Natural killer cell (primary cell): ENCODE measurements at regions not wholly inside any gene's neighbourhood (a gene's known extent, or its start where the extent isn't known, plus 50 kb on each side); places are given as distances from the start of the nearest gene placed in this dataset.

ENCODE experiments used
- ATAC-seq, 3 donors: fragments of 150-1000 bp in 2 of 3; fragments of 200-7000 bp in 1 of 3; cut with Tn5 transposase; 1 replicate in 1 of 3; 2 replicates in 2 of 3; pipeline ENCODE4 v1.10.0; 2021; ENCODE audit warnings: mild to moderate bottlenecking in 2 of 3, moderate library complexity in 2 of 3
- DNase-seq, 2 donors: peaks; one replicate each; pipeline versions ENCODE4 v3.0.0 to v3.0.0-alpha.2; 2013 to 2021; ENCODE audit warnings: mixed read lengths in 1 of 2
- H3K27ac ChIP-seq: one replicate; pipeline ENCODE4 v1.5.1; 2013; ENCODE audit warnings: mild to moderate bottlenecking, low read length
- H3K27me3 ChIP-seq: one replicate; pipeline ENCODE4 v1.6.1; 2013; ENCODE audit warnings: low read length; ENCODE audit not compliant: control insufficient read depth, insufficient read depth
- H3K36me3 ChIP-seq: one replicate; pipeline ENCODE4 v1.6.1; 2013; ENCODE audit warnings: low read length; ENCODE audit not compliant: control insufficient read depth, insufficient read depth
- H3K4me1 ChIP-seq: one replicate; pipeline ENCODE4 v1.6.1; 2013; ENCODE audit warnings: low read length; ENCODE audit not compliant: control insufficient read depth, insufficient read depth
- H3K4me3 ChIP-seq: one replicate; pipeline ENCODE4 v1.5.1; 2013; ENCODE audit warnings: low read length
- H3K9me3 ChIP-seq: one replicate; pipeline ENCODE4 v1.6.1; 2013; ENCODE audit warnings: low read length; ENCODE audit not compliant: control insufficient read depth, insufficient read depth
- H3K27ac Mint-ChIP-seq, 2 donors: one replicate each; pipeline ENCODE4 v1.8.0; 2022; ENCODE audit warnings: mild to moderate bottlenecking in 2 of 2, mixed read lengths in 2 of 2, moderate library complexity in 1 of 2
- H3K27me3 Mint-ChIP-seq, 2 donors: one replicate each; pipeline ENCODE4 v1.8.0; 2022; ENCODE audit warnings: low read depth in 2 of 2, mixed read lengths in 2 of 2
- H3K36me3 Mint-ChIP-seq: one replicate; pipeline ENCODE4 v1.8.0; 2022; ENCODE audit warnings: mixed read lengths
- H3K4me1 Mint-ChIP-seq, 2 donors: one replicate each; pipeline ENCODE4 v1.8.0; 2022; ENCODE audit warnings: mixed read lengths in 2 of 2
- H3K4me3 Mint-ChIP-seq: one replicate; pipeline ENCODE4 v1.8.0; 2022; ENCODE audit warnings: mild to moderate bottlenecking, moderate library complexity, mixed read lengths
- H3K9me3 Mint-ChIP-seq, 2 donors: one replicate each; pipeline ENCODE4 v1.8.0; 2022; ENCODE audit warnings: mixed read lengths in 2 of 2
- CTCF ChIP-seq: fragments of 200-600 bp; IDR thresholded peaks from one replicate; pipeline ENCODE4 v1.8.0; 2022; ENCODE audit warnings: antibody characterized with exemption
- WGBS: methylation state at CpG from one replicate; pipeline ENCODE4 v1.1.7; 2013; ENCODE audit warnings: missing lambda C conversion rate; ENCODE audit not compliant: insufficient coverage; 5-methylcytosine and 5-hydroxymethylcytosine counted together
- intact Hi-C: fragments of 100-400 bp; cut with micrococcal nuclease; formaldehyde crosslinking; loops from one replicate; pipeline ENCODE4 v1.14.2; 2022

- TF ChIP-seq CTCF: no peak
- Histone ChIP-seq H3K27me3 (no peaks in the 10 kb centered on the region), H3K4me3 (no peak overlapping the region), H3K36me3 (no peaks in the 10 kb centered on the region), H3K9me3 (no peaks in the 10 kb centered on the region), H3K4me1 (no peaks in the 10 kb centered on the region), H3K27ac (no peak overlapping the region)
- H3K4me3 Mint-ChIP-seq: no peak overlapping the region
- DNase-seq (no peak), ATAC-seq (no peak)
- H3K27me3 Mint-ChIP-seq: peaks cover 11 to 17% of the 10 kb centered on the region in 2 donors
- peaks cover 11% of the 10 kb centered on the region in 2 donors for H3K4me1 Mint-ChIP-seq
- WGBS: 88% methylated on average over 6 of the region's 6 CpGs
- no peaks in the 10 kb centered on the region for H3K9me3 Mint-ChIP-seq
- H3K36me3 Mint-ChIP-seq: no peaks in the 10 kb centered on the region
- no peak overlapping the region for H3K27ac Mint-ChIP-seq
- intact Hi-C loops: no loop called here
Measured at GRCh38 chr9:126088336-126088735, 238.3 kb upstream of the MVB12B start.

GRCh38 chr9:126089789-126090188 is 236.8 kb upstream of the MVB12B start:
- Mint-ChIP-seq H3K27ac (no peak overlapping the region), H3K27me3 (peaks cover 11 to 14% of the 10 kb centered on the region in 2 donors), H3K4me3 (no peak overlapping the region), H3K9me3 (no peaks in the 10 kb centered on the region), H3K4me1 (no peaks in the 10 kb centered on the region), H3K36me3 (no peaks in the 10 kb centered on the region)
- Histone ChIP-seq H3K27ac (no peak overlapping the region), H3K27me3 (no peaks in the 10 kb centered on the region), H3K9me3 (no peaks in the 10 kb centered on the region), H3K36me3 (no peaks in the 10 kb centered on the region), H3K4me1 (no peaks in the 10 kb centered on the region), H3K4me3 (no peak overlapping the region)
- TF ChIP-seq CTCF: no peak
- ATAC-seq: no peak
- WGBS: 89% methylated on average over 2 of the region's 2 CpGs
- DNase-seq: no peak
- intact Hi-C loops: no loop called here

- Histone ChIP-seq H3K27me3 (no peaks in the 10 kb centered on the region), H3K36me3 (no peaks in the 10 kb centered on the region), H3K9me3 (no peaks in the 10 kb centered on the region), H3K27ac (no peak overlapping the region), H3K4me1 (no peaks in the 10 kb centered on the region), H3K4me3 (no peak overlapping the region)
- WGBS: 83% methylated on average over 9 of the region's 9 CpGs
- no peaks in the 10 kb centered on the region for H3K9me3 Mint-ChIP-seq
- no peaks in the 10 kb centered on the region for H3K36me3 Mint-ChIP-seq
- H3K27me3 Mint-ChIP-seq: peaks cover 0 to 11% of the 10 kb centered on the region in 2 donors
- DNase-seq (no peak), ATAC-seq (no peak)
- H3K4me1 Mint-ChIP-seq: no peaks in the 10 kb centered on the region
- no peak for TF ChIP-seq CTCF
- intact Hi-C loops: no loop called here
- no peak overlapping the region for H3K4me3 Mint-ChIP-seq
- no peak overlapping the region for H3K27ac Mint-ChIP-seq
Measured at GRCh38 chr9:126093771-126094170, 232.9 kb upstream of the MVB12B start.

- Mint-ChIP-seq H3K4me3 (no peak overlapping the region), H3K9me3 (no peaks in the 10 kb centered on the region), H3K36me3 (no peaks in the 10 kb centered on the region), H3K27ac (no peak overlapping the region), H3K27me3 (peaks cover 3 to 10% of the 10 kb centered on the region in 2 donors), H3K4me1 (no peaks in the 10 kb centered on the region)
- DNase-seq (no peak), ATAC-seq (no peak)
- H3K27ac ChIP-seq: no peak overlapping the region
- H3K4me1 ChIP-seq: no peaks in the 10 kb centered on the region
- H3K9me3 ChIP-seq: no peaks in the 10 kb centered on the region
- intact Hi-C loops: no loop called here
- 84% methylated on average over 16 of the region's 16 CpGs for WGBS
- no peaks in the 10 kb centered on the region for H3K27me3 ChIP-seq
- H3K4me3 ChIP-seq: no peak overlapping the region
- no peaks in the 10 kb centered on the region for H3K36me3 ChIP-seq
- no peak for TF ChIP-seq CTCF
Measured at GRCh38 chr9:126095546-126096190, 231.0 kb upstream of the MVB12B start.
